Islet of Langerhans (tissue), 1 donor: ENCODE measurements at regions not wholly inside any gene's neighbourhood (a gene's known extent, or its start where the extent isn't known, plus 50 kb on each side); places are given as distances from the start of the nearest gene placed in this dataset.
"Not testable (repeated sequence)": the region's sequence is repeated elsewhere in the genome, so short reads cannot be mapped to it uniquely, and the experiment has no call there.

Experiments
- FAIRE-seq: peaks from one replicate; lab custom pipeline; 2011; peaks lifted over from hg19 to GRCh38; lab: Jason Lieb, UNC

- FAIRE-seq, result not testable (repeated sequence)
Measured at GRCh38 chr5:118282480-118283038, 705.8 kb downstream of the DTWD2 start.

GRCh38 chr5:118279540-118280294 is 708.6 kb downstream of the DTWD2 start:
- no peak for FAIRE-seq

- FAIRE-seq, result no peak
Measured at GRCh38 chr5:118270526-118270925, 717.8 kb downstream of the DTWD2 start.

GRCh38 chr5:118258223-118258622 is 730.1 kb downstream of the DTWD2 start:
- no peak for FAIRE-seq

GRCh38 chr5:118257066-118257465 is 731.3 kb downstream of the DTWD2 start:
- no peak for FAIRE-seq

GRCh38 chr5:118253225-118254061 is 734.9 kb downstream of the DTWD2 start:
- no peak for FAIRE-seq

GRCh38 chr5:118249386-118249785 is 739.0 kb downstream of the DTWD2 start:
- FAIRE-seq, result no peak

- no peak for FAIRE-seq
Measured at GRCh38 chr5:118247458-118247857, 740.9 kb downstream of the DTWD2 start.

GRCh38 chr5:118243613-118244012 is 744.7 kb downstream of the DTWD2 start:
- FAIRE-seq, result no peak

- no peak for FAIRE-seq
Measured at GRCh38 chr5:118243068-118243467, 745.3 kb downstream of the DTWD2 start.

- FAIRE-seq, result no peak
Measured at GRCh38 chr5:118236108-118236849, 752.1 kb downstream of the DTWD2 start.

GRCh38 chr5:118233606-118234005 is 754.7 kb downstream of the DTWD2 start:
- FAIRE-seq, result no peak

- no peak for FAIRE-seq
Measured at GRCh38 chr5:118228489-118228888, 759.9 kb downstream of the DTWD2 start.

GRCh38 chr5:118224546-118224945 is 763.8 kb downstream of the DTWD2 start:
- no peak for FAIRE-seq

- no peak for FAIRE-seq
Measured at GRCh38 chr5:118220556-118221195, 767.7 kb downstream of the DTWD2 start.

- no peak for FAIRE-seq
Measured at GRCh38 chr5:118211606-118212005, 776.7 kb downstream of the DTWD2 start.

GRCh38 chr5:118208031-118208453 is 780.3 kb downstream of the DTWD2 start:
- FAIRE-seq, result no peak

GRCh38 chr5:118199801-118200200 is 788.5 kb downstream of the DTWD2 start:
- no peak for FAIRE-seq

GRCh38 chr5:118196229-118196628 is 792.1 kb downstream of the DTWD2 start:
- FAIRE-seq, result no peak

- no peak for FAIRE-seq
Measured at GRCh38 chr5:118195211-118195610, 793.1 kb downstream of the DTWD2 start.

GRCh38 chr5:118193194-118193905 is 795.0 kb downstream of the DTWD2 start:
- no peak for FAIRE-seq
